Smooth muscle cell (in vitro differentiated cells): ENCODE measurements at regions not wholly inside any gene's neighbourhood (a gene's known extent, or its start where the extent isn't known, plus 50 kb on each side); places are given as distances from the start of the nearest gene placed in this dataset.
A peak's percentile ranks its signal among the peaks of the same experiment; 100 is the strongest.

ENCODE experiments used
- DNase-seq: peaks from one replicate; lab custom pipeline; 2025; ENCODE audit not compliant: unreplicated experiment; lab: John Stamatoyannopoulos, UW
- H2AFZ ChIP-seq: fragments of 200-600 bp; sonication (generic); 2 replicates; pipeline ENCODE4 v1.6.0; 2016; ENCODE audit warnings: antibody characterized with exemption, low read depth, mild to moderate bottlenecking
- H3F3A ChIP-seq: fragments of 200-600 bp; sonication (generic); 2 replicates; pipeline ENCODE4 v1.6.0; 2017; ENCODE audit warnings: antibody characterized with exemption, low read depth
- H3K27ac ChIP-seq: fragments of 200-600 bp; sonication (generic); 2 replicates; pipeline ENCODE4 v1.5.1; 2016; ENCODE audit warnings: low read depth, mild to moderate bottlenecking
- H3K27me3 ChIP-seq: fragments of 200-600 bp; sonication (generic); 2 replicates; pipeline ENCODE4 v1.6.1; 2016; ENCODE audit warnings: low read depth, mild to moderate bottlenecking
- H3K36me3 ChIP-seq: fragments of 200-600 bp; sonication (generic); 2 replicates; pipeline ENCODE4 v1.5.1; 2016; ENCODE audit warnings: low read depth
- H3K4me1 ChIP-seq: fragments of 200-600 bp; sonication (generic); 2 replicates; pipeline ENCODE4 v1.5.1; 2016; ENCODE audit warnings: low read depth
- H3K4me2 ChIP-seq: fragments of 200-600 bp; sonication (generic); 2 replicates; pipeline ENCODE4 v1.6.0; 2016; ENCODE audit warnings: mild to moderate bottlenecking
- H3K4me3 ChIP-seq: fragments of 200-600 bp; sonication (generic); 2 replicates; pipeline ENCODE4 v1.5.1; 2016; ENCODE audit warnings: mild to moderate bottlenecking
- H3K79me2 ChIP-seq: fragments of 200-600 bp; sonication (generic); 2 replicates; pipeline ENCODE4 v1.6.0; 2016; ENCODE audit warnings: low read depth, mild to moderate bottlenecking
- H3K9ac ChIP-seq: fragments of 200-600 bp; sonication (generic); 2 replicates; pipeline ENCODE4 v1.6.0; 2016; ENCODE audit warnings: low read depth
- H3K9me3 ChIP-seq: fragments of 200-600 bp; sonication (generic); replicated peaks from 2 replicates; pipeline ENCODE4 v1.5.1; 2016; ENCODE audit warnings: low read depth
- H4K20me1 ChIP-seq: fragments of 200-600 bp; sonication (generic); 2 replicates; pipeline ENCODE4 v1.6.0; 2016; ENCODE audit warnings: low read depth
- CTCF ChIP-seq: fragments of 200-600 bp; sonication (generic); IDR thresholded peaks from 2 replicates; pipeline ENCODE4 v1.5.1; 2017; ENCODE audit warnings: borderline replicate concordance, mild to moderate bottlenecking, antibody characterized with exemption; ENCODE audit not compliant: insufficient read depth, poor library complexity, severe bottlenecking
- WGBS: methylation state at CpG from one replicate; pipeline ENCODE4 v1.1.7; 2016; ENCODE audit warnings: low lambda C conversion rate; 5-methylcytosine and 5-hydroxymethylcytosine counted together

GRCh38 chr5:110288766-110289511 is 437.5 kb downstream of the TMEM232 start:
- Histone ChIP-seq H3K9ac (no peak overlapping the region), H3K4me1 (no peaks in the 10 kb centered on the region), H4K20me1 (no peaks in the 10 kb centered on the region), H3K4me2 (peak overlapping the region; percentile 29), H3K79me2 (no peaks in the 10 kb centered on the region), H3K27ac (no peak overlapping the region), H2AFZ (no peak overlapping the region), H3K36me3 (no peaks in the 10 kb centered on the region), H3F3A (no peaks in the 10 kb centered on the region), H3K4me3 (no peak overlapping the region), H3K9me3 (no peaks in the 10 kb centered on the region), H3K27me3 (no peaks in the 10 kb centered on the region)
- DNase-seq, result no peak
- TF ChIP-seq CTCF, result no peak
- WGBS, result 29% methylated on average over 3 of the region's 3 CpGs

- no peak for TF ChIP-seq CTCF
- H3K27ac ChIP-seq, result no peak overlapping the region
These were observed 437.0 kb downstream of the TMEM232 start for GRCh38 chr5:110289512-110289810.

GRCh38 chr5:110290542-110290941 is 435.9 kb downstream of the TMEM232 start:
- Histone ChIP-seq H3K9me3 (no peaks in the 10 kb centered on the region), H3K27ac (no peak overlapping the region), H4K20me1 (no peaks in the 10 kb centered on the region), H3K36me3 (no peaks in the 10 kb centered on the region), H2AFZ (no peak overlapping the region), H3K9ac (no peak overlapping the region), H3K4me2 (no peak overlapping the region), H3K4me3 (no peak overlapping the region), H3K27me3 (no peaks in the 10 kb centered on the region), H3F3A (no peaks in the 10 kb centered on the region), H3K79me2 (no peaks in the 10 kb centered on the region), H3K4me1 (no peaks in the 10 kb centered on the region)
- no peak for DNase-seq
- no peak for TF ChIP-seq CTCF
- WGBS, result 89% methylated on average over 1 of the region's 1 CpG

More at GRCh38 chr5:110289512-110289810, 437.0 kb downstream of the TMEM232 start:
- H3K27me3 ChIP-seq, result no peaks in the 10 kb centered on the region
- no peak overlapping the region for H3K4me2 ChIP-seq
- no peak overlapping the region for H3K4me3 ChIP-seq
- H2AFZ ChIP-seq, result no peak overlapping the region
- H3K9ac ChIP-seq, result no peak overlapping the region
- H3K79me2 ChIP-seq, result no peaks in the 10 kb centered on the region
- no peaks in the 10 kb centered on the region for H4K20me1 ChIP-seq
- WGBS, result 55% methylated on average over 2 of the region's 2 CpGs
- no peaks in the 10 kb centered on the region for H3K9me3 ChIP-seq
- DNase-seq, result no peak
- H3K36me3 ChIP-seq, result no peaks in the 10 kb centered on the region
- no peaks in the 10 kb centered on the region for H3F3A ChIP-seq
- H3K4me1 ChIP-seq, result no peaks in the 10 kb centered on the region

GRCh38 chr5:110294281-110294680 is 432.2 kb downstream of the TMEM232 start:
- no peaks in the 10 kb centered on the region for H3K79me2 ChIP-seq
- H3K4me3 ChIP-seq, result no peak overlapping the region
- no peak for TF ChIP-seq CTCF
- 95% methylated on average over 3 of the region's 3 CpGs for WGBS
- no peaks in the 10 kb centered on the region for H3K36me3 ChIP-seq
- no peak overlapping the region for H3K9ac ChIP-seq
- H4K20me1 ChIP-seq, result no peaks in the 10 kb centered on the region
- H3F3A ChIP-seq, result no peaks in the 10 kb centered on the region
- no peaks in the 10 kb centered on the region for H3K4me1 ChIP-seq
- DNase-seq, result no peak
- no peak overlapping the region for H2AFZ ChIP-seq
- no peak overlapping the region for H3K4me2 ChIP-seq
- H3K27ac ChIP-seq, result no peak overlapping the region
- H3K27me3 ChIP-seq, result no peaks in the 10 kb centered on the region
- H3K9me3 ChIP-seq, result no peaks in the 10 kb centered on the region
